Endothelial cell (in vitro differentiated cells): ENCODE measurements at regions not wholly inside any gene's neighbourhood (a gene's known extent, or its start where the extent isn't known, plus 50 kb on each side); places are given as distances from the start of the nearest gene placed in this dataset.

Experiments used
- DNase-seq: peaks from one replicate; pipeline ENCODE4 v3.0.0; 2021; ENCODE audit warnings: low spot score
- H3K27ac Mint-ChIP-seq: one replicate; pipeline ENCODE4 v1.8.0; 2021; ENCODE audit warnings: mixed read lengths, inconsistent platforms; ENCODE audit not compliant: unreplicated experiment
- H3K27me3 Mint-ChIP-seq: one replicate; pipeline ENCODE4 v1.8.0; 2021; ENCODE audit warnings: mild to moderate bottlenecking, moderate library complexity, mixed read lengths, inconsistent platforms; ENCODE audit not compliant: unreplicated experiment
- H3K36me3 Mint-ChIP-seq: one replicate; pipeline ENCODE4 v1.8.0; 2021; ENCODE audit warnings: mild to moderate bottlenecking, low read depth, mixed read lengths, inconsistent platforms; ENCODE audit not compliant: unreplicated experiment
- H3K4me1 Mint-ChIP-seq: one replicate; pipeline ENCODE4 v1.8.0; 2021; ENCODE audit warnings: mild to moderate bottlenecking, mixed read lengths, inconsistent platforms; ENCODE audit not compliant: unreplicated experiment
- H3K4me3 Mint-ChIP-seq: one replicate; pipeline ENCODE4 v1.8.0; 2021; ENCODE audit warnings: mild to moderate bottlenecking, mixed read lengths, inconsistent platforms; ENCODE audit not compliant: unreplicated experiment
- H3K9me3 Mint-ChIP-seq: one replicate; pipeline ENCODE4 v1.8.0; 2021; ENCODE audit warnings: mixed read lengths, inconsistent platforms; ENCODE audit not compliant: unreplicated experiment
- TF ChIP-seq, protein P1 (sequence below): fragments of 200-600 bp; sonication (generic); IDR thresholded peaks from one replicate; pipeline ENCODE4 v1.5.0; 2021; ENCODE audit warnings: antibody characterized with exemption; ENCODE audit not compliant: unreplicated experiment

DNA sequence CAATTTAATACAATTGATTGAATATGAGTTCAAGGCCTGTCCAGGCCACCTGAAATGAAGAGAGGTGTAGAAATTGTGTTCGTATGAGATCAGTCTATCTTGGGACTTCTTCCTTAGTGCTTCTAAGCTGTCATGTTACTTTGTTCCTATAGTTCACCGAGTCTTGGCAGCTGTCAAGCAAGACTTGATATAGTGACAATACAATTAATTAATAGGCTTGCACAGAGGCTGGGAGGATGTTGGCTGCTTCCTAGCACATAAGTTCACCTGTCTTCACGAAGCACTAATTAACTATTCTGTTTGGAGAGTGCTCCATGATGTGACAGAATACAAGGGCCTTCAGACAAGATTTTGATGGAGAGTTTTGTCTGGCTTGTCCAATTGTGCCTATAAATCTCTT, 103.7 kb upstream of the CD96 start:
- Mint-ChIP-seq H3K4me1 (no peaks in the 10 kb centered on the region), H3K36me3 (no peaks in the 10 kb centered on the region), H3K27ac (no peak overlapping the region), H3K4me3 (no peak overlapping the region), H3K27me3 (no peaks in the 10 kb centered on the region), H3K9me3 (no peaks in the 10 kb centered on the region)
- no peak for DNase-seq
- TF ChIP-seq, protein P1, sequence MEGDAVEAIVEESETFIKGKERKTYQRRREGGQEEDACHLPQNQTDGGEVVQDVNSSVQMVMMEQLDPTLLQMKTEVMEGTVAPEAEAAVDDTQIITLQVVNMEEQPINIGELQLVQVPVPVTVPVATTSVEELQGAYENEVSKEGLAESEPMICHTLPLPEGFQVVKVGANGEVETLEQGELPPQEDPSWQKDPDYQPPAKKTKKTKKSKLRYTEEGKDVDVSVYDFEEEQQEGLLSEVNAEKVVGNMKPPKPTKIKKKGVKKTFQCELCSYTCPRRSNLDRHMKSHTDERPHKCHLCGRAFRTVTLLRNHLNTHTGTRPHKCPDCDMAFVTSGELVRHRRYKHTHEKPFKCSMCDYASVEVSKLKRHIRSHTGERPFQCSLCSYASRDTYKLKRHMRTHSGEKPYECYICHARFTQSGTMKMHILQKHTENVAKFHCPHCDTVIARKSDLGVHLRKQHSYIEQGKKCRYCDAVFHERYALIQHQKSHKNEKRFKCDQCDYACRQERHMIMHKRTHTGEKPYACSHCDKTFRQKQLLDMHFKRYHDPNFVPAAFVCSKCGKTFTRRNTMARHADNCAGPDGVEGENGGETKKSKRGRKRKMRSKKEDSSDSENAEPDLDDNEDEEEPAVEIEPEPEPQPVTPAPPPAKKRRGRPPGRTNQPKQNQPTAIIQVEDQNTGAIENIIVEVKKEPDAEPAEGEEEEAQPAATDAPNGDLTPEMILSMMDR: no peak

DNA sequence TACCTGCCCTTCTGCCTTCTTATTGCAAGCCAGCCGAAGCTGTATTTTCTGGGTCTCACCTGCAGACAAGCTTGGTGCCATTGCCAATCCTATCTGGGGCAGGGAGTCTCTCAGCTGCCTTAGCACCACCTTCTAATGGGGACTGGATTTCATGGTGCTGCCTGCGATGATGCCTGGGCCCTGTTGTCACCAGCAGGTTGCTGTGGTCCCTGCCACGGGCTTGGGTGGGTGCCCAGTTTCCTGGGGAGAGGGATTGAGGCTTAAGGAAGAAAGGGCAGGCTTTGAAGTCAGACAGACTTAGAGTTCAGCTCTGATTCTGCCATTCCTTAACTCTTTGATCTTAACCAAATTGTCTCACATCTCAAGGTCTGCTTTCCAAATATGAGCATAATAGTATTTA, 87.4 kb upstream of the CD96 start:
- TF ChIP-seq, protein P1: no peak
- Mint-ChIP-seq H3K27ac (no peak overlapping the region), H3K4me1 (no peaks in the 10 kb centered on the region), H3K36me3 (no peaks in the 10 kb centered on the region), H3K27me3 (no peaks in the 10 kb centered on the region), H3K9me3 (no peaks in the 10 kb centered on the region), H3K4me3 (no peak overlapping the region)
- DNase-seq: no peak

DNA sequence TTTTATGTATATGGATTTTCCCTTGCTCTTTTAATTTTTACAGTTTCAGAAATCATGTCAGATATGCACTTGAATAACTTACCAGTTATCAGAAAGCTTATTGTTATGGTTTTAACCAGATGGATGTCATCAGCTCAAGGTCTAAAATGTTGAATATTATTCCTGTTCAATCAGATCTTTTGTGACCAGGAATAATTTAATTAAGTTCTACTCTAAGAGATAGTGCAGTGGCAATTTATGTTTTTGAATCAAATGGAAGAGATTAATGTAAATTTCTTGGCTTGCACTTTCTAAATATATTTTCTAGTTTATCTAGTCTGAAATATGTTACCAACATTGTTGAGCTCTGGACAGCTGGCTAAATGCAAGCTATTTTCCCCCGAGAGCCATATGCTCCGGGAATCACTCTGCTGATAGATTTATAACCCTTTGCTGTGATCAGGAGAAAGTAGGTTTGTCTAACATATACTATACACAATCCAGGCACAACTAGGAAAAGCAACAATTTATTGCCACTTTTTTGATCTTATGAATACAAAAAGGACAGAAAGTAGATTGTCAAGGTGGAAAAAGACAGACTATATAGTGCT, 76.8 kb upstream of the CD96 start:
- Mint-ChIP-seq H3K36me3 (no peaks in the 10 kb centered on the region), H3K4me1 (no peaks in the 10 kb centered on the region), H3K27me3 (no peaks in the 10 kb centered on the region)

DNA sequence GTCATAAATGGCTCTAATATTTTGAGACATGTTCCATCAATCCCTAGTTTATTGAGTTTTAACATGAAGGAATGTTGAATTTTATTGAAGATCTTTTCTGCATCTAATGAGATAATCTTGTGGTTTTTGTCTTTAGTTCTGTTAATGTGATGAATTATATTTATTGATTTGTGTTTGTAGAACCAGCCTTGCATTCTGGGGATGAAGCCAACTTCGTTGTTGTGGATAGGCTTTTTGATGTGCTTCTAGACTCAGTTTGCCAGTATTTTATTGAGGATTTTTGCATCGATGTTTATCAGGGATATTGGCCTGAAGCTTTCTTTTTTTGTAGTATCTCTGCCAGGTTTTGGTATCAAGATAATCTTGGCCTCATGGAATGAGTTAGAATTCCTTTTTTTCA, 72.0 kb upstream of the CD96 start:
- H3K9me3 Mint-ChIP-seq: no peaks in the 10 kb centered on the region
- DNase-seq: no peak
- no peaks in the 10 kb centered on the region for H3K27me3 Mint-ChIP-seq
- H3K36me3 Mint-ChIP-seq: no peaks in the 10 kb centered on the region
- no peaks in the 10 kb centered on the region for H3K4me1 Mint-ChIP-seq
- TF ChIP-seq, protein P1: no peak
- no peak overlapping the region for H3K27ac Mint-ChIP-seq
- no peak overlapping the region for H3K4me3 Mint-ChIP-seq

More for the DNA sequence above, 76.8 kb upstream of the CD96 start:
- no peak for DNase-seq
- TF ChIP-seq, protein P1: no peak
- H3K9me3 Mint-ChIP-seq: no peaks in the 10 kb centered on the region
- H3K4me3 Mint-ChIP-seq: no peak overlapping the region
- no peak overlapping the region for H3K27ac Mint-ChIP-seq

DNA sequence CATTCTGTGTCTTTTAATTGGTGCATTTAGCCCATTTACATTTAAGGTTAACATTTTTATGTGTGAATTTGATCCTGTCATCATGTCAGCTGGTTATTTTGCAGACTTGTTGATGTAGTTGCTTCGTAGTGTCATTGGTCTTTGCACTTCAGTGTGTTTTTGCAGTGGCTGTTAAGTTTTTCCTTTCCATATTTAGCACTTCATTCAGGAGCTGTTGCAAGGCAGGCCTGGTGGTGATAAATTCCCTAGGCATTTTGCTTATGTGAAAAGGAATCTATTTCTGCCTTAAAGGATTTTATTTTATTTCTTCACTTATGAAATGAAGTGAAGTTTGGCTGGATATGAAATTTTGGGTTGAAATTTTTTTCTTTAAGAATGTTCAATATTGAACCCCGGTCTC, 70.2 kb upstream of the CD96 start:
- H3K27ac Mint-ChIP-seq: no peak overlapping the region
- no peak overlapping the region for H3K4me3 Mint-ChIP-seq
- H3K36me3 Mint-ChIP-seq: no peaks in the 10 kb centered on the region
- no peaks in the 10 kb centered on the region for H3K27me3 Mint-ChIP-seq
- TF ChIP-seq, protein P1: no peak
- H3K9me3 Mint-ChIP-seq: no peaks in the 10 kb centered on the region
- H3K4me1 Mint-ChIP-seq: no peaks in the 10 kb centered on the region
- no peak for DNase-seq
